Lung (tissue), 11 donors: ENCODE measurements at regions not wholly inside any gene's neighbourhood (a gene's known extent, or its start where the extent isn't known, plus 50 kb on each side); places are given as distances from the start of the nearest gene placed in this dataset.

Experiments used
- ATAC-seq: fragments of 200-7000 bp; cut with Tn5 transposase; one replicate; pipeline ENCODE4 v1.9.1; 2020; ENCODE audit warnings: moderate number of reproducible peaks; ENCODE audit not compliant: insufficient read depth, low FRiP score
- DNase-seq, 3 donors: peaks; one replicate each; pipeline ENCODE4 v3.0.0-alpha.2; 2013 to 2017
- H3K27ac ChIP-seq, 2 donors: one replicate each; pipeline ENCODE4 v1.5.1; 2013; ENCODE audit warnings: mild to moderate bottlenecking in 2 of 2, moderate library complexity in 2 of 2, control low read depth in 1 of 2, inconsistent platforms in 1 of 2, low read depth in 1 of 2, low read length in 1 of 2
- H3K27me3 ChIP-seq, 3 donors: one replicate each; pipeline ENCODE4 v1.5.1; 2013; ENCODE audit warnings: low read length in 2 of 3; ENCODE audit not compliant: control insufficient read depth in 3 of 3, insufficient read depth in 3 of 3
- H3K36me3 ChIP-seq, 4 donors: one replicate each; pipeline ENCODE4 v1.5.1; 2013; ENCODE audit warnings: low read length in 4 of 4, mild to moderate bottlenecking in 1 of 4, moderate library complexity in 1 of 4; ENCODE audit not compliant: control insufficient read depth in 4 of 4, insufficient read depth in 4 of 4
- H3K4me1 ChIP-seq, 5 donors: one replicate each; pipeline ENCODE4 v1.5.1; 2013; ENCODE audit warnings: low read length in 5 of 5, mild to moderate bottlenecking in 2 of 5, moderate library complexity in 1 of 5; ENCODE audit not compliant: control insufficient read depth in 5 of 5, insufficient read depth in 5 of 5
- H3K4me3 ChIP-seq: one replicate; pipeline ENCODE4 v1.5.1; 2013; ENCODE audit warnings: mild to moderate bottlenecking, control low read depth, moderate library complexity
- H3K9ac ChIP-seq, 2 donors: one replicate each; pipeline ENCODE4 v1.5.1; 2013; ENCODE audit warnings: low read length in 2 of 2, control low read depth in 1 of 2; ENCODE audit not compliant: insufficient read depth in 1 of 2
- H3K9me3 ChIP-seq, 4 donors: one replicate each; pipeline ENCODE4 v1.5.1; 2013; ENCODE audit warnings: low read length in 3 of 4, mild to moderate bottlenecking in 1 of 4, moderate library complexity in 1 of 4; ENCODE audit not compliant: control insufficient read depth in 4 of 4, insufficient read depth in 3 of 4
- CTCF ChIP-seq: IDR thresholded peaks from 2 replicates; pipeline ENCODE4 v1.5.1; 2012; ENCODE audit warnings: mild to moderate bottlenecking; ENCODE audit errors: control extremely low read depth, extremely low read depth
- WGBS, 2 donors: extraction: QIAGEN DNeasy Blood & Tissue Kit; methylation state at CpG; one replicate each; pipeline ENCODE4 v1.1.7; 2013; 5-methylcytosine and 5-hydroxymethylcytosine counted together
- donor health status: control.
- donor health status: control.
- donor health status: Bipolar disorder and iron deficiency.
- donor health status: healthy.
- donor health status: DM: yes; HTN: yes; CAD: no.

GRCh38 chr20:23299673-23300050, 50.9 kb upstream of the NXT1 start:
- Histone ChIP-seq H3K9ac (no peak overlapping the region), H3K27me3 (no peaks in the 10 kb centered on the region), H3K4me3 (no peak overlapping the region), H3K9me3 (no peaks in the 10 kb centered on the region), H3K36me3 (no peaks in the 10 kb centered on the region), H3K27ac (no peak overlapping the region), H3K4me1 (peaks cover 0 to 13% (median 10%) of the 10 kb centered on the region in 5 donors)
- no peak for TF ChIP-seq CTCF
- no peak for ATAC-seq
- 95% methylated on average over 7 of the region's 7 CpGs for WGBS, 2 donors
- DNase-seq: no peak

GRCh38 chr20:23298926-23299672, 51.5 kb upstream of the NXT1 start:
- Histone ChIP-seq H3K9me3 (no peaks in the 10 kb centered on the region), H3K9ac (no peak overlapping the region), H3K27ac (no peak overlapping the region), H3K4me1 (peaks cover 0 to 15% (median 10%) of the 10 kb centered on the region in 5 donors), H3K4me3 (no peak overlapping the region), H3K36me3 (no peaks in the 10 kb centered on the region), H3K27me3 (no peaks in the 10 kb centered on the region)
- ATAC-seq: no peak
- no peak for DNase-seq
- TF ChIP-seq CTCF: no peak
- WGBS, 2 donors: 94 to 96% methylated on average over 6 of the region's 6 CpGs

GRCh38 chr20:23298155-23298554, 52.4 kb upstream of the NXT1 start:
- Histone ChIP-seq H3K9me3 (no peaks in the 10 kb centered on the region), H3K27me3 (no peaks in the 10 kb centered on the region), H3K36me3 (no peaks in the 10 kb centered on the region), H3K4me1 (peaks cover 0 to 16% (median 13%) of the 10 kb centered on the region in 5 donors), H3K4me3 (no peak overlapping the region), H3K9ac (no peak overlapping the region), H3K27ac (no peak overlapping the region)
- DNase-seq: no peak
- 89 to 93% methylated on average over 6 of the region's 6 CpGs for WGBS, 2 donors
- no peak for ATAC-seq
- no peak for TF ChIP-seq CTCF
